Nephron (organoid): ENCODE measurements at regions not wholly inside any gene's neighbourhood (a gene's known extent, or its start where the extent isn't known, plus 50 kb on each side); places are given as distances from the start of the nearest gene placed in this dataset.

Experiments
- H3K27ac Mint-ChIP-seq, 3 experiments: 2 replicates each; pipeline ENCODE4 v1.8.0; 2020; ENCODE audit warnings: mixed read lengths in 3 of 3, mild to moderate bottlenecking in 2 of 3, moderate library complexity in 1 of 3
- H3K27me3 Mint-ChIP-seq: 2 replicates; pipeline ENCODE4 v1.8.0; 2021; ENCODE audit warnings: low read depth, mild to moderate bottlenecking, moderate library complexity, mixed read lengths
- H3K36me3 Mint-ChIP-seq: 2 replicates; pipeline ENCODE4 v1.8.0; 2020; ENCODE audit warnings: low read depth, mixed read lengths
- H3K4me1 Mint-ChIP-seq: 2 replicates; pipeline ENCODE4 v1.8.0; 2020; ENCODE audit warnings: mixed read lengths
- H3K4me3 Mint-ChIP-seq, 3 experiments: 2 replicates each; pipeline ENCODE4 v1.8.0; 2020; ENCODE audit warnings: mild to moderate bottlenecking in 3 of 3, mixed read lengths in 3 of 3, moderate library complexity in 2 of 3
- H3K9me3 Mint-ChIP-seq: 2 replicates; pipeline ENCODE4 v1.8.0; 2020; ENCODE audit warnings: mixed read lengths
- TF ChIP-seq, protein P1 (sequence below), 3 experiments: fragments of 200-600 bp; sonication (generic); IDR thresholded peaks; one replicate each; pipeline ENCODE4 v1.5.0; 2021; ENCODE audit warnings: antibody characterized with exemption in 3 of 3; ENCODE audit not compliant: unreplicated experiment in 3 of 3

DNA sequence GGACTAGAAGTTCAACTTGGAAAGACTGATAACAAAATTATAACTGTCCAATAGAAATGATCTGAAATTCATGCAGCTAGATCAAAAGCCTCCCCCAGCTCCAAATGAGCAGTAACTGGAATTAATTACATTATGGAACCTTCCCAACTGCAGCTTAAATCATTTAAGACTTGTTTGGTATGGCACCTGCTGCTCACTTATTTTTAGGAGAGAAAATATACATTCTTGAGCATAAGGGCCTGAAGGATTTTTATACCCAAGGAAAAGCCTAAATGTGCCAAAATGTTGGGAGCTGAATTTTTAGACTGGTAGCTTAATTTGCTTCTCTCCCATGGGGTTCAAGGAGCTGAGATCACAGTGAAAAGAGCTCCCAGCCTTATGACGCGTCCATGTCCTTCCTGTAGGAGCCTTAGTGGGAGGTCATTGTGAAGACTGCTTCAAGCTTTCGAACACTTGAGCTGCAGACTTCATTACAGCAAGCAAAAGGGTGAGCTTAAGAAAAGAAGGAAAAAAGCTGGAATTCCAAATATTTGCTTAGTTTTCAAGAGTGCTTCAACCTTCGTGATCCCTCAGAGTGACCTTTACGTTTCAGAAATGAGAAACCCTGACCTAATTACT lies 276.0 kb downstream of the DMAC1 start:
- Mint-ChIP-seq H3K27me3 (no peaks in the 10 kb centered on the region), H3K27ac (no peak overlapping the region), H3K4me1 (peaks cover 31% of the 10 kb centered on the region), H3K9me3 (no peaks in the 10 kb centered on the region), H3K4me3 (no peak overlapping the region), H3K36me3 (no peaks in the 10 kb centered on the region)
- TF ChIP-seq, protein P1, sequence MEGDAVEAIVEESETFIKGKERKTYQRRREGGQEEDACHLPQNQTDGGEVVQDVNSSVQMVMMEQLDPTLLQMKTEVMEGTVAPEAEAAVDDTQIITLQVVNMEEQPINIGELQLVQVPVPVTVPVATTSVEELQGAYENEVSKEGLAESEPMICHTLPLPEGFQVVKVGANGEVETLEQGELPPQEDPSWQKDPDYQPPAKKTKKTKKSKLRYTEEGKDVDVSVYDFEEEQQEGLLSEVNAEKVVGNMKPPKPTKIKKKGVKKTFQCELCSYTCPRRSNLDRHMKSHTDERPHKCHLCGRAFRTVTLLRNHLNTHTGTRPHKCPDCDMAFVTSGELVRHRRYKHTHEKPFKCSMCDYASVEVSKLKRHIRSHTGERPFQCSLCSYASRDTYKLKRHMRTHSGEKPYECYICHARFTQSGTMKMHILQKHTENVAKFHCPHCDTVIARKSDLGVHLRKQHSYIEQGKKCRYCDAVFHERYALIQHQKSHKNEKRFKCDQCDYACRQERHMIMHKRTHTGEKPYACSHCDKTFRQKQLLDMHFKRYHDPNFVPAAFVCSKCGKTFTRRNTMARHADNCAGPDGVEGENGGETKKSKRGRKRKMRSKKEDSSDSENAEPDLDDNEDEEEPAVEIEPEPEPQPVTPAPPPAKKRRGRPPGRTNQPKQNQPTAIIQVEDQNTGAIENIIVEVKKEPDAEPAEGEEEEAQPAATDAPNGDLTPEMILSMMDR (IDR thresholded peaks at IDR 0.05; ENCODE audit: unreplicated experiment in 3 of 3): no peak

DNA sequence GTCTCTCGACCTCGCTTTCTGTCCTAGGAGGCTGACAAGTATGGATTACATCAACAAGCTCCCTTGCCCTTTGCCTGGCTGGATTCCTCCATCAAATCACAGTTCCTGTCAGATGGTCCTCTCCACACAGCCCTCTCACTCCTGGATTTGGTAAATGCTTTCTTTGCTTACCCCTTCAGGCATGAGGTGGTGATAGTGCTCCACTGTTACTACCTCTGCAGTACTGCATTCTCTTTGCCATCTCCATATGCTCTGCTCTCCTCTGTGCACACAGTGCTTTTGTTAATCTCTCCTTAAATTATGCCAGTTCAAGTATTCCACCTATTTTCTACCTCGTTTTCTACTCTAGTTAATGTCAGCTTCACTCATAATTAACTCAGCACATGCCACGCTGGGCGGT lies 279.2 kb downstream of the DMAC1 start:
- Mint-ChIP-seq H3K4me3 (no peak overlapping the region), H3K36me3 (no peaks in the 10 kb centered on the region), H3K4me1 (peaks cover 31% of the 10 kb centered on the region), H3K9me3 (no peaks in the 10 kb centered on the region), H3K27me3 (no peaks in the 10 kb centered on the region), H3K27ac (no peak overlapping the region)
- TF ChIP-seq, protein P1 (IDR thresholded peaks at IDR 0.05; ENCODE audit: unreplicated experiment in 3 of 3): no peak

DNA sequence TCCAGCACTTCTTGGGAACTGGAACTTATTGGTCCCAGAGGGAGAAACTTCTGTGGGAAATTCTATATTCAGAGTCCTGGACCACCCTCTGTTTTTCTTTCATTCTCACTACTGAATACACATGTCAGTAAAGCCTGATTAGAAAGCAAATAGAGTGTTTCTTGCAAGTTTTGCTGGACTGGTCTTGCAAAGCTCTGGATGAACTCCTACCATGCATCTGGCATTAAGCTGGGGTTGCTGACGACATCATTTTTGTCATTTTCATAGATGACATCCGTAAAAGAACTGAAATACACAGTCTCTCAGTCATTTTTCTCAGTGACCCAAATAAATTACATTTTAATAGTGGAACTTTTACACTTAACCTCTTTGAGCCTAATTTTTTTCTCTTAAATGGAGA lies 283.2 kb downstream of the DMAC1 start:
- peaks cover 16% of the 10 kb centered on the region for H3K4me1 Mint-ChIP-seq
- no peak overlapping the region for H3K4me3 Mint-ChIP-seq
- no peaks in the 10 kb centered on the region for H3K36me3 Mint-ChIP-seq
- no peak overlapping the region for H3K27ac Mint-ChIP-seq
- H3K9me3 Mint-ChIP-seq: no peaks in the 10 kb centered on the region
- no peaks in the 10 kb centered on the region for H3K27me3 Mint-ChIP-seq
- TF ChIP-seq, protein P1 (IDR thresholded peaks at IDR 0.05; ENCODE audit: unreplicated experiment in 3 of 3): no peak

DNA sequence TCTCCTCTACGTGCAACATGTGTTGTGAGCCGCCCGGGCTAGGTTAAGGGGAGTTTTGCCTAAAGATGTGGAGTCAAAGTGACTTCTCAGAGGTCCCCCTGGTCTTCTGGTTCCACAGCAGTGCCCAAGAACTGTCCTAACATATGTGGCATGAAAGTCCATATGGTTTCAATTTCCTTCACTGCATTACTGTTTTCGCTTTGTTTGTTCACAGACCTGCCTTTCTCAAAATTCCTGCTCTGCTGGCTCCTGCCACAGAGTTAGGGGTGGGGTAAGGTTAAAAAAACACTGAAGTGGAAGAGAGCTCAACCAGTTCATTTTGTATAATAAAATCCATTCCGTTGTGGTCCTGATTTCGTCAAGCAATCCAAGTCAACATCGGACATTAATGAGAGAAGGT lies 289.4 kb downstream of the DMAC1 start:
- H3K9me3 Mint-ChIP-seq: no peaks in the 10 kb centered on the region
- no peaks in the 10 kb centered on the region for H3K36me3 Mint-ChIP-seq
- TF ChIP-seq, protein P1 (IDR thresholded peaks at IDR 0.05; ENCODE audit: unreplicated experiment in 3 of 3): no peak
- H3K4me1 Mint-ChIP-seq: no peaks in the 10 kb centered on the region
- H3K27me3 Mint-ChIP-seq: no peaks in the 10 kb centered on the region
- H3K27ac Mint-ChIP-seq: no peak overlapping the region
- no peak overlapping the region for H3K4me3 Mint-ChIP-seq

DNA sequence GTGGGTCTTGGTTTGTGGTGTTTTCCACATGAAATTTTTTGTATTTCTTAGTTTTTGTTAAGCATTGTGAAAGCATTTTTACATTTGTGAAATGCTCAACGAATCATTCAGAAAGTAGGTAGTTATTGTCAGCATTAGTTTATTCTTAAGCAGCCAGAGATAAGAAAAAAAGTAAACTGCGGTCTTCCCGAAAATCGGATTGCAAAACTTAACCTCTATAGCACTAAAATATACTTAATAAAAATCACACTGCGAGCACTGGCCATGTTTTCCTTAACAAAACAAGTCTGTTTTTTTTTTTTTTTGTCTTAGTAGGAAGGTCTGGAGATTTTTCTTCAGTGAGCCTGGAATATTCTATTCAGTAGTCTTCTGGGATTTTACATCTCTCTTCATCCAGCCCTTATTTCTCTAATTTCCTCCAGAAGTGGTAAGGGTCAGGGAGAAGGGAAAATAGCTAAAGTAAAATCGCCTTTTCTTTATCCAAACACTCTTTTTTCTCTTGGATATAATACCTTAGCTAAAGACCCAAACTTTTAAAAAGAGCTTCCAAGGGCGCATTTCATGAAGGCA lies 289.9 kb downstream of the DMAC1 start:
- Mint-ChIP-seq H3K27me3 (no peaks in the 10 kb centered on the region), H3K9me3 (no peaks in the 10 kb centered on the region), H3K36me3 (no peaks in the 10 kb centered on the region), H3K27ac (no peak overlapping the region), H3K4me1 (no peaks in the 10 kb centered on the region), H3K4me3 (no peak overlapping the region)
- TF ChIP-seq, protein P1 (IDR thresholded peaks at IDR 0.05; ENCODE audit: unreplicated experiment in 3 of 3): no peak

DNA sequence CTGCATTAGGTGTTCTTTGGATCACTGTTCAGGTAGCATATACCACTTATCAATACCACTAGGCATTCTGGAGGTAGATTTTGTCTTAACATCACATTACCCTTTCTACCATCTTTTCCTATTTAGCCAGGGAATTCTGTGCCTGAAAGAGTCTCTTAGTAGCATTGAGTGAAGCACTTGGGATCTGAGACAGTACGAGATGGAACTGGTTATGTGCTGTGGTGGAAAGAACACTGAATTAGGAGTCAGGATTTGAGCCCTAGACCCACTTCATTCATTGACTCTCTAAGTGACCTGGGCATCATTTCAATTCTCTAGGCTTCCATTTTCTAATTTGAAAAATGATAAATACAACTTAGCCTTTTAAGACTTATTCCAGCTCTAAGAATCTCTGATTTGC lies 291.1 kb downstream of the DMAC1 start:
- Mint-ChIP-seq H3K27me3 (no peaks in the 10 kb centered on the region), H3K27ac (no peak overlapping the region), H3K4me1 (no peaks in the 10 kb centered on the region), H3K9me3 (peaks cover 3% of the 10 kb centered on the region), H3K36me3 (no peaks in the 10 kb centered on the region), H3K4me3 (no peak overlapping the region)
- TF ChIP-seq, protein P1 (IDR thresholded peaks at IDR 0.05; ENCODE audit: unreplicated experiment in 3 of 3): no peak
